ENCODE measurements at regions not wholly inside any gene's neighbourhood (a gene's known extent, or its start where the extent isn't known, plus 50 kb on each side); places are given as distances from the start of the nearest gene placed in this dataset.

- TF ChIP-seq, protein P1, sequence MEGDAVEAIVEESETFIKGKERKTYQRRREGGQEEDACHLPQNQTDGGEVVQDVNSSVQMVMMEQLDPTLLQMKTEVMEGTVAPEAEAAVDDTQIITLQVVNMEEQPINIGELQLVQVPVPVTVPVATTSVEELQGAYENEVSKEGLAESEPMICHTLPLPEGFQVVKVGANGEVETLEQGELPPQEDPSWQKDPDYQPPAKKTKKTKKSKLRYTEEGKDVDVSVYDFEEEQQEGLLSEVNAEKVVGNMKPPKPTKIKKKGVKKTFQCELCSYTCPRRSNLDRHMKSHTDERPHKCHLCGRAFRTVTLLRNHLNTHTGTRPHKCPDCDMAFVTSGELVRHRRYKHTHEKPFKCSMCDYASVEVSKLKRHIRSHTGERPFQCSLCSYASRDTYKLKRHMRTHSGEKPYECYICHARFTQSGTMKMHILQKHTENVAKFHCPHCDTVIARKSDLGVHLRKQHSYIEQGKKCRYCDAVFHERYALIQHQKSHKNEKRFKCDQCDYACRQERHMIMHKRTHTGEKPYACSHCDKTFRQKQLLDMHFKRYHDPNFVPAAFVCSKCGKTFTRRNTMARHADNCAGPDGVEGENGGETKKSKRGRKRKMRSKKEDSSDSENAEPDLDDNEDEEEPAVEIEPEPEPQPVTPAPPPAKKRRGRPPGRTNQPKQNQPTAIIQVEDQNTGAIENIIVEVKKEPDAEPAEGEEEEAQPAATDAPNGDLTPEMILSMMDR (IDR thresholded peaks at IDR 0.05), result no peak
- no peak for TF ChIP-seq ZFX (IDR thresholded peaks at IDR 0.05; ENCODE audit: borderline replicate concordance)
Measured at GRCh38 chr5:138664276-138664943, 88.8 kb upstream of the CTNNA1 start.

Measured in 22Rv1 (cell line).